ENCODE measurements at regions not wholly inside any gene's neighbourhood (a gene's known extent, or its start where the extent isn't known, plus 50 kb on each side); places are given as distances from the start of the nearest gene placed in this dataset.

- TF ChIP-seq TAF1 (IDR thresholded peaks at IDR 0.05; ENCODE audit: low read depth) (no peak), CEBPB (IDR thresholded peaks at IDR 0.05) (no peak), EP300 (IDR thresholded peaks at IDR 0.05; ENCODE audit: borderline replicate concordance) (no peak)
Measured at GRCh38 chr20:56783826-56784225, 154.7 kb downstream of the TFAP2C start.

Measured in Ishikawa (cell line).